GM19395 (cell line): ENCODE measurements at regions not wholly inside any gene's neighbourhood (a gene's known extent, or its start where the extent isn't known, plus 50 kb on each side); places are given as distances from the start of the nearest gene placed in this dataset.
"Not testable (repeated sequence)": the region's sequence is repeated elsewhere in the genome, so short reads cannot be mapped to it uniquely, and the experiment has no call there.

Experiments
- ATAC-seq: cut with Tn5 transposase; IDR thresholded peaks from one replicate; pipeline ENCODE4 v1.9.1; 2021; ENCODE audit warnings: mild to moderate bottlenecking, moderate library complexity; ENCODE audit not compliant: unreplicated experiment

- no peak for ATAC-seq
These were observed 1498.8 kb downstream of the MAT2B start for GRCh38 chr5:165004175-165004574.

- no peak for ATAC-seq
These were observed 1509.0 kb downstream of the MAT2B start for GRCh38 chr5:165014439-165014838.

DNA sequence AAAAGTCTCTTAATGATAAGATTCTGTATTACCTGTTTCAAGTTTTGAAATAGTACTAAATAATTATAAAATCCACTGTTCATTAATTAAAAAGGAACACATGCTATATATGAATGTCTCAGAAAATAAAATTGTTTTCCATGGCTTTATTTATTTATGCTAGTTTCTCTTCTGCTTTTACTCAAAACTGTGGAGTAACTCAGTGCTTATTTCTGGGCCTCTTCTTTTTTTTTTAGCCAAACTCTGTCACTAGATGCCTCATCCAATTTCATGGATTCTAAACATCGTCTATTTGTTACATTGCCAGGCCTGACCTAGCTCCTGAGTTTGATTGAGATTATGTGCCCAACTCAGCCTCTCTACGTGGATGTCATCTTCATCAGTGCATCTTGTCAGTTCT, 1509.7 kb downstream of the MAT2B start:
- ATAC-seq: no peak

DNA sequence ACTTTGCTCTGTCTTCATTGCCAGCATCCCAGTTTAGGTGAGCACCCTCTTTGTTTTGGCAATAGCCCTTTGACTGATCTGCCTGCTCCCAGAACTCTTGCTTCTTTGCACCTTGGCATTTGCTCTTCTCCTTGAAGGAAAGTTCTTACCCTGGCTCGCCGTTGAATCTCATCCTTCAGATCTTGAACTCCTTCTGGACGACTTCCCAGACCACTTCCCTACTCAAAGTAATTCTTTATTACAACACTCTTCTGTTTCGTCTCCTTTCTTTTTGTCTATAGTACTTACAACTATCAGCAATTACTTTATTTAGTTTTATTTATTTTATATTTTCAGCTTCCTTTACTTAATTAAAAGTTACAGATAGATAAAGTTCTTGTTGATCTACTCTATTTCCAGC, 1510.1 kb downstream of the MAT2B start:
- no peak for ATAC-seq

DNA sequence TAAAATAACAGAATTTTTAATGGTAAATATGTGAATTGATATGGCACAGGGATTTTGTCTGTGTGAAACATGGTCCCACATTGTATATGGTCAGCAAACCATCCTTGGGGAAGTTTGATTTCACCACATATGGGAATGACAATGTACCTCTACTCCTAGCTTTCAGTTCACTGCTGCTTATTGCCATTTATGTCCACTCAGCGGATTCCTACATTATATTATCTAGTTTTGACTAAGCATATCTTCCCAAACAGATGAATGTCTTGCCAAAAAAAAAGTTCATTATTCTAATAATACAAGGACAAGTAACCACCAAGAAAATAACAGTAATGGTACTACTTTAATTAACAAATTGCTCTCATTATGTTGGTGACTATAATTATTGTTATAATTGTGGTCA, 1521.6 kb downstream of the MAT2B start:
- ATAC-seq: no peak

GRCh38 chr5:165028356-165028755, 1522.9 kb downstream of the MAT2B start:
- no peak for ATAC-seq

DNA sequence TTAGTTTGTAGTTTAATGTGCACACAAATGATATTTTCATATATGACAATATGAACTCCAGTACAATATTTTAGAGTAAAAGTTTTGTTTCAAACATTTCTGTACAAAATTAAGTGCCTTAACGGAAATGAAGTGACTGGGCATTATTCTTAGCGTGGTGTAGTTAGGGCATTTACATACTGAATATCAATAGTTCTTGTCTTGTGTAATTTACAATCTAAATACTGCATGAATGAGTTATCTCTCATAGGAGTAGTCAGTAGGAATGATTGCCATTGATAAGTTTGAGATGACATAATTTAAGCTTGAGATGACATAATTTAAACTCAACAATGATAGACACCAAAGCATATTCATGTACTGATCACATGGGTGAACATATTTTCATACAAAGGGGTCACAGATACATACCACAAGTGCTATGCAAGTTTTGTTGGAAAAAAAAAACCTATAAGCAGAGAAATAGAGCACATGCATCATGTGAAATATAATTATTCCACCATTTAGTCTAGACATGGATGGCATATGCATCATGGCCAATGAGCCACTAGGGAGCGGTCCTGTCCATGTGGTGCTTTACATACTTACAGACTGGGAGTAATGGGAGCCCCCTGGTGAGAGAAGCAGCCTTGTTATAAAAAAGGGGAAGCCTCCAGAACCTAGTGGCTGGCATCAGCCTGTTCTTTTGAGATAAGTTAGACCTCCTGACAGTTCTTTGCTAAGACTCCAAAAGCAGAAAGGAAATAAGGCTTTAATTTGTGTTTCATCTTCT, 1523.9 kb downstream of the MAT2B start:
- peak; percentile 48 for ATAC-seq

GRCh38 chr5:165030971-165031370, 1525.6 kb downstream of the MAT2B start:
- no peak for ATAC-seq

- no peak for ATAC-seq
These were observed 1526.0 kb downstream of the MAT2B start for GRCh38 chr5:165031371-165031770.

- ATAC-seq: no peak
These were observed 1530.1 kb downstream of the MAT2B start for GRCh38 chr5:165035520-165035919.

GRCh38 chr5:165039748-165040147, 1534.3 kb downstream of the MAT2B start:
- no peak for ATAC-seq

DNA sequence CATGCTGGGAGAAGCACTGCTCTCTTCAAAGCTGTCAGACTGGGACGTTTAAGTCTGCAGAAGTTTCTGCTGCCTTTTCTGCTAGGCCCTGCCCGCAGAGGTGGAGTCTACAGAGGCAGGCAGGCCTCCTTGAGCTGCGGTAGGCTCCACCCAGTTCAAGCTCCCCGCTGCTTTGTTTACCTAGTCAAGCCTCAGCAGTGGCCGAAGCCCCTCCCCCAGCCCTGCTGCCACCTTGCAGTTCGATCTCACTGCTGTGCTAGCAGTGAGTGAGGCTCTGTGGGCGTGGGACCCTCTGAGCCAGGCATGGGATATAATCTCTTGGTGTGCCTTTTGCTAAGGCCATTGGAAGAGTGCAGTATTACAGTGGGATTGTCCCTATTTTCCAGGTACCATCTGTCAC, 1540.5 kb downstream of the MAT2B start:
- not testable (repeated sequence) for ATAC-seq

DNA sequence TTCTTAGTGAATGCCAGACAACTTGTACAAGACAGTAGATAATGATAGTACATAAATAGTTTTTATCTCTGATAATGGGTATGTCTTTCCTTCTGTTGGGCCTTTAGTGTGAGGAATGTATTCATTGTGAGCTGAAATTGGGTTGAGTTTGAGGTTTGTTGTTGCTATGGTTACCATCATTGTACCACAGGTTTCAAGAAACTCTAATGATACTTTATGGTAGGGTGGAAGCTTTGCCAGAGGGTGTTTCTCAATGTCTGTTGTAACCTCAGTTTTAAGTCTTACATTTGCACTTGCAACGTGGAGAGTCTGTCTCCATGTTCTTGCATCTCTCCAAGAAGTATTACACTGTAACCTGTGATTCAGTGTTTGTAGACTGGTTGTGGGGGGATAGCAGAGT, 1550.1 kb downstream of the MAT2B start:
- ATAC-seq: no peak

DNA sequence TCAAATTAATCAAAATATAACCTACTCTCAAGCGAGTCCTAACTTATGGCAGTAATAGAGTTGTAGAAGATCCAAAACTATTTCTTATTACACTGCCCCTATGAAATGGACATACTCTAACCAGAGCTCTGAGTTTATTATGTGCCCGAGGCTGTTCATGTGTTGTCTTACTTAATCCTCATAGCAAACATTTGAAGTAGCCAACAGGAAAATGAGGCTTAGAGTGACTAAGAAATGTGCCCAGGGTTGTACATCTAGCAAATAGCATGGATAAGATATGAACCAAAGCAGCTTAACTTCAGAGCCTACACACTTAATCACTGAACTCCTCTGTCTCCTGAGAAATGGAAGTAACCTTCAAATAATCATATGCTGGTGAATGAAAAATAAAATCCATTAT, 1551.7 kb downstream of the MAT2B start:
- ATAC-seq: no peak

DNA sequence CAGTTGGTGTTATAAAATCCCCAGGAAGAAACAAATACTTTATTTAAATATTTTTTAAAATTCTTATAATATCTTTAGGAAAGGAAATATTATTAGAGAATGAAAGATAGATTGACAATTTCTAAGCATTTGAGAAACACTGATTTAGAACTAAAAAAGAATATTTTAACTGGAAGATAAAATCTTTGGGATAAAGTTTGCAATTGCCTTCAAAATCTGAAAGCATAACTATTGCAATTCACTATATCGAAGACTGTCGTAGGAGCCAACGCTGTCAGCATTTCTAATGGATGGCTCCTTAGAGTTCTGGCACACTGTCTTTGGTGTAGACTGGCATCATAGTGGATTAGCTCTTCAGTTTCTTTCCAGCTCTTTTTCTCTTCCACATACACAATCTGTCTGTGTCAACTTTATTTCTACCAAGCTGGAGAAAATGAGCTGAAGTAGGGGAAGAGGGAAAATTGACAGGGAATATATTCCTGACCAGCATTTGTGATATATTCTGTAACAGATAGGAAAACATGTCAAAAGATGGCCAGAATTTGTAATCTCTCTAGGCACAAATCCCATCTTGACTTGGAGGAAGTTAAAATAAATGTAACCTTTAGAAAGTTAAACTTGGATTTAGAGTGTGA, 1561.4 kb downstream of the MAT2B start:
- no peak for ATAC-seq

DNA sequence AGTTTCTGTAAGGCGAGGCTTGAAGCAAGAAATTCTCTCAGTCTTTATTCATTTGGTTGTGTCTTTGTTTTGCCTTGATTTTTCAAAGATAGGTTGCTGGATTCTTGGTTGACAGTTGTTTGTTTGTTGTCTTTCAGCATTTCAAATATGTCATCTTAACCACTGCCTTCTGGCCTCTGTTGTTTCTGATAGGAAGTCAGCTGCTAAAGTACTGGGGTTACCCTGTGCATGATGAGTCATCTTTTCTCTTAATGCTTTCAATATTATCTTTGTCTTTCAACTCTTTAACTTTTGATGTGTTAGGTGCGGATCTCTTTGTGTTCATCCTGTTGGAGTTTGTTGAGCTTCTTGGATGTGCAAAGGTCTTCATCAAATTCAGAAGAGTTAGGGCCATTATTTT, 1571.3 kb downstream of the MAT2B start:
- no peak for ATAC-seq

GRCh38 chr5:165079389-165079788, 1574.0 kb downstream of the MAT2B start:
- no peak for ATAC-seq

DNA sequence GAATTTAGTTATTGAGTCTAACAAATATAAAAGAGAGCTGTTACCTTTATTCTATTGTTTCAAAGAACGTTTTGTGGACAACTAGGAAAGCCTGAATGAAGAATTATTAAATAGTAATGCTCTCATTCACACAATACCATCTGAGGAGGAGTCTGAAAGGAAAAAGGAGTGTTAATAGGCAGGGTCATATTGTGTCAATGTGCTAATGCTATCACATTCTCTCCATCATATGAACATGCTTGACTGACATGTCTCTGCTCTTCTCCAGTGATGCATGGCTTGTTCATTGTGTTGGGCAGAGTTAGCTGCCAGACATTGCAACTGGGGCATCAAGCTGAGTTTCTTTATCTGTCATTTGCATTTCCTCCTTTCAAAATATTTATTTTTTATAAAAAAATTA, 1578.0 kb downstream of the MAT2B start:
- no peak for ATAC-seq

DNA sequence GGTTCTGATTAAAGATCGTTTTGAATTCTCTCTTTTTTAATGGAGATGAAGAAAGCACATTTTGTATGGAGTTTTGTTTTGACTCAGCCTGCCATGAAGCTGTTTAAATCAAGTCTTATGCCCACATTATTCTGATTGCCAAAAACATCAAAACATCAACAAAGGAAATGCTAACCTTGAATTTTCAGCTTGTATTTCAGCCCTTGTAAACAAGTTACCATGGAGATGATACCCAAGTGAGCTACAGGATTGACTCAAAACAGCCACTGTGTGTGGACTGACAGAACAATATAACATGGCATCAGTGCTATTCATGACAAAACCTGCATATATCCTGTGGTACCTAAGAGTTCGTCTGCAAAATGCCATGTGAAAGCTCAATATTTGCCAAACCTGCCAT, 1581.0 kb downstream of the MAT2B start:
- ATAC-seq: no peak

DNA sequence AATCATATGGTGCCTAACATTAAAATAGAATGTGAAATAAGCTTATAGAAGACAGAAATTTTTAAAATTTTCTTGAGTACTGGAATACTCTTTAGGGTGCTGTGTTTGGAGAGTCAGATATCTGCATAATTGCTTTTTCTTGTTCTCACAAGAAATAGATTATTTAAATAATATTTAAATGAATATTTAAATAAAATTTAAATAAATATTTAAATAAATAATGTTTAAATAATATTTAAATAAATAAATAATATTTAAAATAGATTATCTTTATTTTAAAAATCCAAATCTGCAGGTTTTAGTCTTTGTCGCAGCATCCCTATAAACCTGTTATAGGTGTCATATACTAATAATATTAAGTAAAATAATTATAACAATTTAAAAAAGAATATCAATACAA, 1589.4 kb downstream of the MAT2B start:
- ATAC-seq: no peak

- ATAC-seq: no peak
These were observed 1596.3 kb downstream of the MAT2B start for GRCh38 chr5:165101709-165102108.

GRCh38 chr5:165104611-165105010, 1599.2 kb downstream of the MAT2B start:
- no peak for ATAC-seq

DNA sequence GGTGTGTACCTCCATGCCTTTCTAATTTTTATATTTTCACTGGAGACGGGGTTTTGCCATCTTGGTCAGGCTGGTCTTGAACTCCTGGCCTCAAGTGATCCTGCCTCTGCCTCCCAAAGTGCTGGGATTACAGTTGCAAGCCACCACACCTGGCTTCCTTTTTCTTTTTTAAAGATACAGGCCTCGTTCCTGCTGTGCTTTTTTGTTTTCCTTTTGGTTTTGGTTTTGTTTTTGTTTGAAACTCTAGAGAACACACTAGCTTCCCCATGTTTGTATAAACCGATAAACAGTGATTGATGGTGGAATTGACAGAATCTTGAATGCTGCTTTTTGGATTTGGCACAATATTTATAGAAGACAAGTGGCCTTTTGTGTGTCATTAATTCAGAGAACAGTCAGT, 1603.4 kb downstream of the MAT2B start:
- ATAC-seq: no peak
